Keratinocyte (primary cell): ENCODE measurements at regions not wholly inside any gene's neighbourhood (a gene's known extent, or its start where the extent isn't known, plus 50 kb on each side); places are given as distances from the start of the nearest gene placed in this dataset.

ENCODE experiments used
- DNase-seq: peaks from one replicate; pipeline ENCODE4 v3.0.0-alpha.2; 2011; ENCODE audit warnings: low read depth, missing footprints, low spot score
- FAIRE-seq: peaks from 2 replicates; lab custom pipeline; 2011; peaks lifted over from hg19 to GRCh38; lab: Jason Lieb, UNC
- H2AFZ ChIP-seq: 2 replicates; pipeline ENCODE4 v1.6.0; 2012; ENCODE audit warnings: low read length, control low read depth, inconsistent platforms; ENCODE audit not compliant: control insufficient read depth
- H3K27ac ChIP-seq: 2 replicates; pipeline ENCODE4 v1.5.1; 2011; ENCODE audit warnings: low read length; ENCODE audit not compliant: control insufficient read depth, insufficient read depth
- H3K27me3 ChIP-seq: 3 replicates; pipeline ENCODE4 v1.6.0; 2011; ENCODE audit warnings: low read length; ENCODE audit not compliant: control insufficient read depth, insufficient read depth; ENCODE audit errors: extremely low read depth
- H3K36me3 ChIP-seq, 2 experiments: 2 replicates in 1 of 2; 3 replicates in 1 of 2; pipeline ENCODE4 v1.5.1; 2011; ENCODE audit warnings: low read length in 2 of 2, mild to moderate bottlenecking in 1 of 2; ENCODE audit not compliant: control insufficient read depth in 2 of 2, insufficient read depth in 2 of 2; ENCODE audit errors: extremely low read depth in 1 of 2
- H3K4me1 ChIP-seq: 3 replicates; pipeline ENCODE4 v1.5.1; 2011; ENCODE audit warnings: low read length; ENCODE audit not compliant: control insufficient read depth, insufficient read depth; ENCODE audit errors: extremely low read depth
- H3K4me2 ChIP-seq: 3 replicates; pipeline ENCODE4 v1.6.0; 2011; ENCODE audit warnings: low read depth, low read length; ENCODE audit not compliant: control insufficient read depth, insufficient read depth; ENCODE audit errors: extremely low read depth
- H3K4me3 ChIP-seq, 3 experiments: fragments of 200-600 bp in 1 of 3; sonication (generic) in 1 of 3; 2 replicates in 2 of 3; 3 replicates in 1 of 3; pipeline ENCODE4 v1.5.1; 2011 to 2016; ENCODE audit warnings: low read length in 3 of 3, mild to moderate bottlenecking in 3 of 3, control low read depth in 2 of 3, inconsistent platforms in 1 of 3, low read depth in 1 of 3, mixed read lengths in 1 of 3, mixed run types in 1 of 3, moderate library complexity in 1 of 3; ENCODE audit not compliant: control insufficient read depth in 2 of 3, insufficient read depth in 2 of 3; ENCODE audit errors: extremely low read depth in 1 of 3
- H3K79me2 ChIP-seq: 2 replicates; pipeline ENCODE4 v1.6.0; 2012; ENCODE audit warnings: low read length; ENCODE audit not compliant: control insufficient read depth, insufficient read depth
- H3K9ac ChIP-seq: 3 replicates; pipeline ENCODE4 v1.6.0; 2011; ENCODE audit warnings: low read length; ENCODE audit not compliant: control insufficient read depth, insufficient read depth; ENCODE audit errors: extremely low read depth
- H3K9me1 ChIP-seq: 3 replicates; pipeline ENCODE4 v1.6.0; 2011; ENCODE audit warnings: low read length; ENCODE audit not compliant: control insufficient read depth, insufficient read depth; ENCODE audit errors: extremely low read depth
- H3K9me3 ChIP-seq: 2 replicates; pipeline ENCODE4 v1.5.1; 2012; ENCODE audit warnings: low read depth, low read length; ENCODE audit not compliant: control insufficient read depth
- H4K20me1 ChIP-seq: 3 replicates; pipeline ENCODE4 v1.6.0; 2011; ENCODE audit warnings: low read length; ENCODE audit not compliant: control insufficient read depth, insufficient read depth; ENCODE audit errors: extremely low read depth
- CTCF ChIP-seq, 3 experiments: IDR thresholded peaks in 1 of 3; conservative IDR thresholded peaks in 1 of 3; optimal IDR thresholded peaks in 1 of 3; 2 replicates in 2 of 3; 3 replicates in 1 of 3; pipeline versions ENCODE3 to v1.5.1; 2011; ENCODE audit warnings: low read length in 3 of 3, mild to moderate bottlenecking in 3 of 3, moderate library complexity in 2 of 3, control low read depth in 1 of 3, inconsistent platforms in 1 of 3; ENCODE audit not compliant: insufficient read depth in 2 of 3; ENCODE audit errors: extremely low read depth in 1 of 3
- EZH2 ChIP-seq: IDR thresholded peaks from one replicate; pipeline ENCODE4 v1.6.1; 2012; ENCODE audit warnings: inconsistent platforms, mild to moderate bottlenecking, low read length, moderate library complexity
- dilution Hi-C: fragments of 300-500 bp; cut with MboI; formaldehyde crosslinking; loops from one replicate; pipeline ENCODE4 v1.7.0; 2020; ENCODE audit warnings: low sequenced_read_pairs; ENCODE audit not compliant: extremely low pct_ligation_motif_present

DNA sequence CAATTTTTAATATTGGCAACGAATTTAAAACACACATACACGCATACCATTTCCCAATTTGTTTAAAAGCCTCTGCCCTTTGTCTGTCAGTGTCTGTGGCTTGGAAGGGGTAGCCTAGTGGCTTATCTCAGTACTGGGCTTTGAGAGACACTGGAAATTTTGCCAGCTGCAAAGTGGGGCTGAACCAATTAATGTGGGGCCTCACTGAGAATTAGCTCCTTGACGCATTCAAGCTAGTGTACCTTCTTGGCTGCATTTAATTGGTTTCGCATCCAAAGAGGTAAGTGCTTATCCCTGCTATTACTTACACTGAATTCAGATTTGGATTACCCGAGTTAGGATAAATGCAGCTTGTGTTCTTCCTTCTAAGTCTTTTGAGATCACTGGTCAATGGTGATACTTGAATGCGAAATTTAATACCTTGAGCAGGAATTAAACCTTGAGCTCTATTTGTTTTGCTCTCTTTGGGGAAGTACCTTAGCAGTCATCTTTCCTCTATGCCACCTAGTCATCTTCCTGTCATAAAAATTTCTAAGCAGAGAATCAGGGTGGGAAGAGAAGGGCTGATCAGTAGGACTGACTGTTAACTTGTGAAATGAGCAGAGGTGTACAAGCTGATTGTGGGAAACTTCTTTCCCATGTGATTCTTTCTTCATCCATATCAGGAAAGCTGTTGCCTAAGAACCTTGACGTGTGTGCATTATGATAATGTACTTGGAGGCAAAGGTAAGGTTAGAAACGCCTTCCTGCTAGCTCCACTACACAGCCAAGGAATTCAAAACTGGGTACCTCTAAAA, 187.7 kb upstream of the E2F8 start:
- no peaks in the 10 kb centered on the region for H4K20me1 ChIP-seq
- H3K4me3 ChIP-seq = no peak overlapping the region
- no peak for TF ChIP-seq EZH2
- TF ChIP-seq CTCF (optimal IDR thresholded peaks at IDR 0.05 in 1 of 3, IDR thresholded peaks at IDR 0.05 in 1 of 3, conservative IDR thresholded peaks at IDR 0.05 in 1 of 3; ENCODE audit: extremely low read depth in 1 of 3, insufficient read depth in 2 of 3, low read length in 3 of 3) = peak in 1 of 3 experiments; percentile 5
- H3K79me2 ChIP-seq = no peaks in the 10 kb centered on the region
- no peaks in the 10 kb centered on the region for H3K9me3 ChIP-seq
- peak; percentile 64 for FAIRE-seq
- H3K36me3 ChIP-seq = no peaks in the 10 kb centered on the region
- H3K27ac ChIP-seq = no peak overlapping the region
- DNase-seq = no peak
- H3K4me1 ChIP-seq = peaks cover 5% of the 10 kb centered on the region
- H3K27me3 ChIP-seq = peaks cover 4% of the 10 kb centered on the region
- H3K4me2 ChIP-seq = no peak overlapping the region
- H2AFZ ChIP-seq = no peak overlapping the region
- dilution Hi-C loops = no loop called here
- no peaks in the 10 kb centered on the region for H3K9me1 ChIP-seq
- H3K9ac ChIP-seq = no peak overlapping the region

GRCh38 chr11:19426756-19427403, 186.1 kb upstream of the E2F8 start:
- no peaks in the 10 kb centered on the region for H4K20me1 ChIP-seq
- no peak for FAIRE-seq

More at GRCh38 chr11:19426756-19427403, 186.1 kb upstream of the E2F8 start:
- no peak overlapping the region for H3K9ac ChIP-seq
- no peak overlapping the region for H3K4me3 ChIP-seq
- no peak overlapping the region for H3K27ac ChIP-seq
- H2AFZ ChIP-seq = no peak overlapping the region
- no peak overlapping the region for H3K4me2 ChIP-seq
- H3K4me1 ChIP-seq = no peaks in the 10 kb centered on the region
- no peaks in the 10 kb centered on the region for H3K9me3 ChIP-seq
- H3K36me3 ChIP-seq = no peaks in the 10 kb centered on the region
- TF ChIP-seq EZH2 (no peak), CTCF (optimal IDR thresholded peaks at IDR 0.05 in 1 of 3, IDR thresholded peaks at IDR 0.05 in 1 of 3, conservative IDR thresholded peaks at IDR 0.05 in 1 of 3; ENCODE audit: extremely low read depth in 1 of 3, insufficient read depth in 2 of 3, low read length in 3 of 3) (no peak)
- no peaks in the 10 kb centered on the region for H3K79me2 ChIP-seq
- dilution Hi-C loops = no loop called here
- H3K27me3 ChIP-seq = peaks cover 7% of the 10 kb centered on the region
- DNase-seq = no peak
- no peaks in the 10 kb centered on the region for H3K9me1 ChIP-seq
